GM12864 (cell line): ENCODE measurements at regions not wholly inside any gene's neighbourhood (a gene's known extent, or its start where the extent isn't known, plus 50 kb on each side); places are given as distances from the start of the nearest gene placed in this dataset.

ENCODE experiments used
- DNase-seq: peaks from one replicate; pipeline ENCODE4 v3.0.0-alpha.2; 2011; ENCODE audit warnings: low read depth
- H3K4me3 ChIP-seq: 2 replicates; pipeline ENCODE4 v1.5.1; 2011; ENCODE audit warnings: mild to moderate bottlenecking, low read depth, low read length, control low read depth
- CTCF ChIP-seq: IDR thresholded peaks from 2 replicates; pipeline ENCODE4 v1.5.1; 2011; ENCODE audit warnings: low read depth, mild to moderate bottlenecking, moderate library complexity, low read length, control low read depth, inconsistent platforms; ENCODE audit errors: missing control alignments

DNA sequence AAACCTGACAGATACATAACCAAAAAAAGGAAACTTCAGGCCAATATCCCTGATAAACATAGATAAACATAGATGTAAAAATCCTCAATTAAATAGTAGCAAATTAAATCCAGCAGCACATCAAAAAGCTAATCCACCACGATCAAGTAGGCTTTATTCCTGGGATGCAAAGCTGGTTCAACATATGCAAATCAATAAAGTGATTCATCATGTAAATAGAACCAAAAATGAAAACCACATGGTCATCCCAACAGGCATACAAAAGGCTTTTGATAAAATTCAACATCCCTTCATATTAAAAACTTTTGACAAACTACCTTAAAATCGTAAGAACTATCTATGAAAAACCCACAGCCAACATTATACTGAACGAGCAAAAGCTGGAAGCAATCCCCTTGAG is 882.2 kb downstream of the NTRK3 start:
- no peak for DNase-seq
- no peak for TF ChIP-seq CTCF
- no peak overlapping the region for H3K4me3 ChIP-seq

GRCh38 chr15:87369269-87369668 is 887.3 kb downstream of the NTRK3 start:
- DNase-seq: no peak

DNA sequence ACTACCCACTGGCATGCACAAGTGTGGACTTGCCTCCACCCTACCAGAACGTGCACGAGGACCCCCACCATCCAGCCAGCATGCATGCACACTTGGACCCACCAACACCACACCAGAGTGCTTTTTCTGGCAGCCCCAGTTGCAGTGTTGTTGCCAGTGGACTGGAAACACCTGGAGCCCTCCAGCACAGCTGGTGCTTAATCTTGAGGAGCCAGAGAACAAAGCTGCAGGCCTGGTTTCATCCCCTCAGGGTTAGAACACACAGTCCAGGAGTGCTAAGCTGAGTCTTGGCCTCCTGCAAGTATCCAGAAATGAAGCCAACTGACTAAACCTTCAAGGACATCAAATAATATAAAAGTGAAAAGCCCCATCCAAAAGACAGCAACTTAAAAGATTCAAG is 888.0 kb downstream of the NTRK3 start:
- no peak for TF ChIP-seq CTCF
- H3K4me3 ChIP-seq: no peak overlapping the region
- no peak for DNase-seq

More at GRCh38 chr15:87369269-87369668, 887.3 kb downstream of the NTRK3 start:
- no peak overlapping the region for H3K4me3 ChIP-seq
- TF ChIP-seq CTCF: no peak

DNA sequence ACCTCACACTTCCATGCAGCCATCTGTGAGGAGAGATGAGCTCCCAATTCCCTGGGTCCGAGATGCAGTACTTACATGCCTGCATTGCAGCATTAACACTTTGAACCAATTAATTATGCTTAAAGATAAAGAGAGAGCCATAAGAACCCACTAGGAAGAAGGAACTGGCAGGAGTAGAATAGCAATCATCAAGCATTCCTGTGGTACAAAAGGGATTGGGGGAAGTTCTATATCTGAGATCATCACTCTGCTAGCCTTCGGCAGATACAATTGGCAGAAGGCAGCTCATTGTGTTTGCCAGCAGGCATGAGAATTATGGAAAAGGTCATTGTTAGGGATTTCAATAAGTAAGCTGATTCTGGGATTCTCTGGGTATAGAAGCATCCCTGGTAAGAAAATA is 891.4 kb downstream of the NTRK3 start:
- no peak overlapping the region for H3K4me3 ChIP-seq
- DNase-seq: no peak
- no peak for TF ChIP-seq CTCF

GRCh38 chr15:87362531-87362930 is 894.0 kb downstream of the NTRK3 start:
- H3K4me3 ChIP-seq: no peak overlapping the region
- no peak for TF ChIP-seq CTCF
- no peak for DNase-seq

DNA sequence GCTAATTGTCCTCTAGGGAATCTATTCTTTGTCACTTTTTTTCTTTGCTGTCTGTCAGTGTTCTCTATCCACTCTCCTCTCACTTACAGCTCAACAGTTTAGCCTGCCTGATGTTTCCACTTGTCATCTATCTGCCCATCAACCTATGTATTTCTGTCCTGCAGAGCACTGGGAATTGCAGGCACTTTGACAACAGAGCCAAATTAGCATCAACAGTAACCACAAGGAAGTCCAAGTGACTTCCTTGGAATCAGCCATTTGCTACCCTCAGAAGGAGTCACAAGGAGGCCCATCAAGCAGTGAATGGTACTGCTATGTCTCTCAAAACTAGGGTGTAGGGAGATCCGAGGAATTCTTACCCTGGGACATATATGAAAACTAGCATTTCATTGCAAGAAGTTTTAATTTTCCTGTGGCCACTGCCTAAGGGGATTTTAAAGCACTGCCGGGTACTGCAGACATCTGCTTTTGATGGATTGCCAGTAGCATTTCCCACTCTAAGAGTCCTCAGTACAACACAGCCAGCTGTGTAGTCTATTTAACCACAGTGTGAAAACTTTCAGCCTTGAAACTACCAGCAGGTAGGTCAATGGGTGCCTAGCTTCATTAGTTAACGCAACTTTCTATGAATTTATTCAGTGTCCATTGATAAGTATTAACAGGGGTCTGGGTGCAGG is 898.8 kb downstream of the NTRK3 start:
- TF ChIP-seq CTCF: no peak
- no peak overlapping the region for H3K4me3 ChIP-seq
- DNase-seq: no peak

DNA sequence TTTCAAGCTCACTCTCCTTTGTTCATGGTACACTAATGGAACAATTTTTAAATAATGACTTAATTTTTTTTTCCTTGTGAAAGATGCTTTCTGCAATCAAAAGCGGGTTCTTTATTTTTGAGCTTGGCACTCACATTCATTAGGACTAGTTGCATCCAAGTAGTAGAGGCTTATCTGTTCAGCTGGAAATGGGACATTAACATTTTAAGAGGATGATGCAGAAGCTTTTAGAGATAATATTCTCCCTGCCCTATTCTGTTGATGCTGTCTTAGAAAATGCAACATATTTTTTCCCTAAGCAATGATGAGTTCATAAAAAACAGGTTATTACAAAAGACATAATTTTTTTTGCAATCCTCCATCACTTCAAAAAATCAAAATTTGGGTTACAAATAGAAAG is 900.6 kb downstream of the NTRK3 start:
- no peak for TF ChIP-seq CTCF
- no peak overlapping the region for H3K4me3 ChIP-seq
- no peak for DNase-seq
